H54 (cell line): ENCODE measurements at regions not wholly inside any gene's neighbourhood (a gene's known extent, or its start where the extent isn't known, plus 50 kb on each side); places are given as distances from the start of the nearest gene placed in this dataset.
"Not testable (repeated sequence)": the region's sequence is repeated elsewhere in the genome, so short reads cannot be mapped to it uniquely, and the experiment has no call there.

Experiments
- DNase-seq: peaks from one replicate; pipeline ENCODE4 v3.0.0; 2011; ENCODE audit warnings: low spot score, mixed read lengths; ENCODE audit not compliant: insufficient read length
- FAIRE-seq: peaks from 3 replicates; lab custom pipeline; 2011; peaks lifted over from hg19 to GRCh38; lab: Jason Lieb, UNC
- POLR2A ChIP-seq: IDR thresholded peaks from 2 replicates; pipeline ENCODE4 v1.6.1; 2011; ENCODE audit warnings: low read depth, mild to moderate bottlenecking, low read length

DNA sequence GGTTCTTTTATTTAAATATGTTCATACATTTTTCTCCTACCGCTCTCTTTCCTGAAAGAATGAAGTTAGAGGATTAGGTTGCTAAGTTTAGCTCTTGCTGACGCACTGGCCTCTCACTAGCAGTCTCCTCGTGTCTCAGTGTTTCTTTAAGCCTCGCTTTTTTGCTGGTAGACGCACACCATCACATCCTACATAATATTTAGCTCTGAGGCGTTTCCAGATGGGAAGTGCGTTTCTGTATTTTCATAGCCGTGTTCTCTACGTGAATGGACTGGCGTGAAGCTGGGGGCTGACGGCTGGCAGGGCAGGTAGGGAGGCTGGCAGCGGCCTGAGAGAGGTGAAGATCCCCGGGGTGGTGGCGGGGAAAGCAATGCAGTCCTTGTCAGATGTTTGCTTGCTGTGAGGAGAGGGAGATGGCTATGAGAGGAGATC is 79.2 kb upstream of the SPRY4 start:
- DNase-seq (no peak), FAIRE-seq (no peak)

GRCh38 chr5:142403583-142403982 is 78.8 kb upstream of the SPRY4 start:
- TF ChIP-seq POLR2A: no peak
- FAIRE-seq: no peak

More for the DNA sequence above, 79.2 kb upstream of the SPRY4 start:
- no peak for TF ChIP-seq POLR2A

DNA sequence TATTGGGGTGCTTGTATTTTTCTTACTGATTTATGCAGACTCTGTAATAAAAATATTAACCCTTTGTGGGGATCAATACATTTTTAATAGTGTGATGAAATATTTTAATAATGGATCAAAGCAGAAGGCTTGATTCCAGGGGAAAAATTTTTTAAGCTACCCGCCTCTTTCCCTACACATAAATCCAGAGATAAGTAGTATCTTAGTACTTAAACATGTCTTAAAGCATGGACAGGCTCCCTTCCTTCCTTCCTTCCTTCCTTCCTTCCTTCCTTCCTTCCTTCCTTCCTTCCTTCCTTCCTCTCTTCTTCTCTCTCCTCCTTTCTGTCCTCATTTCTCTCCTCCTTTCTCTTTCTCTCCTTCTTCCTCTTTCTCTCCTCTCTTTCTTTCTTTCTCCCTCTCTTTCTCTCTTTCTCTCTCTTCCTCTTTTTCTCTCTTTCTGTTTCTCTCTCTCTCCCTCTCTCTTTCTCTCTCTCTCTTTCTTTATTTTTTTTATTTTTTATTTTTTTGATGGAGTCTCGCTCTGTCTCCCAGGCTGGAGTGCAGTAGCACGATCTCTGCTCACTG is 78.0 kb upstream of the SPRY4 start:
- TF ChIP-seq POLR2A: no peak
- FAIRE-seq: no peak
- no peak for DNase-seq

More at GRCh38 chr5:142403583-142403982, 78.8 kb upstream of the SPRY4 start:
- DNase-seq: no peak

- no peak for DNase-seq
- no peak for FAIRE-seq
- no peak for TF ChIP-seq POLR2A
These were observed 75.6 kb upstream of the SPRY4 start for GRCh38 chr5:142400415-142400814.

GRCh38 chr5:142399891-142400290 is 75.1 kb upstream of the SPRY4 start:
- FAIRE-seq (no peak), DNase-seq (no peak)
- no peak for TF ChIP-seq POLR2A

DNA sequence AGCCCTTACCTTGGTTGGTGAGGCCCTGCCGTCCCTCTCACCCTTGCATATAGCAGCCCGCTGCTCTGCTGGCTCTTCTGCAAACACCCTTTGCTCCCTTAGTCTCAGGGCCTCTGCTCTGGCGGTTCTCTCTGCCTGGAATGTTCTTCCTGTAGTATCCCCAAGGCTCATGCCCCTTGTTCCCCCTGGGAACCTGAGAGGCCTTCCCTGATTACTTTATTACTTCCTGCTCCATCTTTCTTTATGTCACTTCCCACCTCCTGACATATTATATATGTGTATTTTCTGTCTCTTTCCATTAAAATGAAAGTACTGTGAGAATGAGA is 73.9 kb upstream of the SPRY4 start:
- no peak for FAIRE-seq
- no peak for TF ChIP-seq POLR2A
- no peak for DNase-seq

GRCh38 chr5:142398011-142398729 is 73.3 kb upstream of the SPRY4 start:
- not testable (repeated sequence) for DNase-seq, FAIRE-seq

- no peak for DNase-seq
- no peak for FAIRE-seq
- TF ChIP-seq POLR2A: no peak
These were observed 72.4 kb upstream of the SPRY4 start for GRCh38 chr5:142397178-142397577.

DNA sequence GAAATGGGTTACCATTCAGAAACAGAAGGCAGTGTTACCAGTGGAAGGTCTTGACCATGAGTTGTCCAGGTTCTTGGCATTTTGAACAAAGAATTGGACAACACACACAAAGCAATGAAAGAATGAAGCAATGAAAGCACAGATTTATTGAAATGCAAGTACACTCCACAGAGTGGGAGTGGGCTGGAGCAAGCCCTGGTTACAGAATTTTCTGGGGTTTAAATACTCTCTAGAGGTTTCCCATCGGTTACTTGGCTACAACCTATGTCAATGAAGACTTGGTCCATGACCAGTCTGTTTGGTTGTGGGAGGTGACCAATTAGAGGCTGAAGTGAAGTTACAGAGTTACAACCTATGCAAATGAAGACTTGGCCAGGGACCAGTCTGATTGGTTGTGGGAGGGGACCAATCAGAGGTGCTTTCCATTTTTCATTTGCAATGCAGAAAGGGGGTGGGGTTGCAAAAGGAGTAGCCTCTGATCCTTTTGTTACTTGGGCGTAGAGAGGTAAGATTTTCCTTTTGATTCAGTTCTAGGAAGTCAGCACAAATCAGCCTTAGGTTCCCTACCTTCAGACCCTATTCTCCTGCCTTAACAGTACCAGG is 71.7 kb upstream of the SPRY4 start:
- no peak for FAIRE-seq
- DNase-seq: no peak
- TF ChIP-seq POLR2A: no peak

- DNase-seq (no peak), FAIRE-seq (no peak)
- TF ChIP-seq POLR2A: no peak
These were observed 70.5 kb upstream of the SPRY4 start for GRCh38 chr5:142395334-142395733.

- no peak for TF ChIP-seq POLR2A
- FAIRE-seq: no peak
- DNase-seq: no peak
These were observed 66.4 kb upstream of the SPRY4 start for GRCh38 chr5:142391058-142391845.

- no peak for TF ChIP-seq POLR2A
- DNase-seq (no peak), FAIRE-seq (no peak)
These were observed 65.5 kb upstream of the SPRY4 start for GRCh38 chr5:142390334-142390733.

DNA sequence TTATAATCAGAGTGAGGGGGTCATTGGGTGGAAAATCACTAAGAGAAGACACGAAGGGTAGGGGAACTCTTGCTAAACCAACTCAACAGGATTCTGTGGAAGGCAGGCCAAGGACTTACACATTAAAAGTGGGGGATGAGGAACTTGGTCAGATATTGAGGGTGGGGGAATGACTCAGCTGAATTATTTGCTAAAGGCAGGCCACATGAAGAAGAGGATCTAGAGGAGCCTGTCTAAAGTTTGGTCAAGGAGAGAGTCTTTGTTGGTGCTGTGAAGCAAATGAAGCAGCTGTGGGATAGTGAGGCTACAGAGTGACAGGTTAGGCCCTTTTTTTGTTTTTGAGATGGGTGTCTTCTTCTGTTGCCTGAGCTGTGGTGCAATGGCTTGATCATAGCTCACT is 63.9 kb upstream of the SPRY4 start:
- no peak for TF ChIP-seq POLR2A
- FAIRE-seq (no peak), DNase-seq (no peak)
